Panc1 (cell line): ENCODE measurements at regions not wholly inside any gene's neighbourhood (a gene's known extent, or its start where the extent isn't known, plus 50 kb on each side); places are given as distances from the start of the nearest gene placed in this dataset.

Source experiments
- ATAC-seq: fragments of 200-7000 bp; cut with Tn5 transposase; 2 replicates; pipeline ENCODE4 v1.9.1; 2020; ENCODE audit warnings: mild to moderate bottlenecking, moderate library complexity
- BruUV-seq: library from RNA; stranded (reverse); fragments of 400-500 nt; replicated peaks from 2 replicates; lab custom pipeline; 2021; lab: Mats Ljungman, UMichigan
- CTCF ChIA-PET: fragments of 300-600 bp; sonication (Branson Sonifier 250); formaldehyde crosslinking; loops from one replicate; lab custom pipeline; 2022; ENCODE audit warnings: antibody characterized with exemption; lab: Charles Lee
- POLR2A ChIA-PET: fragments of 300-600 bp; sonication (Branson Sonifier 250); formaldehyde crosslinking; loops from one replicate; lab custom pipeline; 2022; ENCODE audit warnings: antibody characterized with exemption; lab: Charles Lee
- DNase-seq: peaks from one replicate; pipeline ENCODE4 v3.0.0-alpha.2; 2010; ENCODE audit warnings: low read depth, low spot score
- H3K27ac ChIP-seq: 2 replicates; pipeline ENCODE4 v1.5.1; 2011; ENCODE audit warnings: mild to moderate bottlenecking, low read length, inconsistent platforms
- H3K27me3 ChIP-seq: fragments of 200-500 bp; sonication (Bioruptor generic); 2 replicates; pipeline ENCODE4 v1.6.0; 2014; ENCODE audit warnings: low read length, inconsistent platforms; ENCODE audit not compliant: control insufficient read depth, insufficient read depth
- H3K36me3 ChIP-seq: fragments of 200-500 bp; sonication (Bioruptor generic); 2 replicates; pipeline ENCODE4 v1.5.1; 2014; ENCODE audit warnings: inconsistent platforms, mild to moderate bottlenecking, low read length, moderate library complexity; ENCODE audit not compliant: control insufficient read depth, insufficient read depth
- H3K4me1 ChIP-seq: 2 replicates; pipeline ENCODE4 v1.5.1; 2011; ENCODE audit warnings: inconsistent platforms, mild to moderate bottlenecking, low read length, moderate library complexity; ENCODE audit not compliant: control insufficient read depth, insufficient read depth
- H3K4me3 ChIP-seq, 2 experiments: 2 replicates each; pipeline ENCODE4 v1.5.1; 2011 to 2012; ENCODE audit warnings: low read depth in 2 of 2, low read length in 2 of 2, mild to moderate bottlenecking in 2 of 2, inconsistent platforms in 1 of 2, moderate library complexity in 1 of 2
- H3K9me3 ChIP-seq: fragments of 200-500 bp; sonication (Bioruptor generic); 2 replicates; pipeline ENCODE4 v1.5.1; 2014; ENCODE audit warnings: low read depth, mild to moderate bottlenecking, inconsistent platforms, low read length, moderate library complexity; ENCODE audit not compliant: control insufficient read depth, insufficient read depth
- POLR2AphosphoS5 ChIP-seq: IDR thresholded peaks from 2 replicates; pipeline ENCODE4 v1.6.1; 2012; ENCODE audit warnings: mild to moderate bottlenecking, low read depth, low read length, moderate library complexity
- REST ChIP-seq, 2 experiments: IDR thresholded peaks; 2 replicates each; pipeline ENCODE4 v1.6.1; 2011 to 2012; ENCODE audit warnings: low read depth in 2 of 2, control low read depth in 1 of 2, low read length in 1 of 2, mild to moderate bottlenecking in 1 of 2, moderate library complexity in 1 of 2; ENCODE audit not compliant: insufficient read depth in 1 of 2
- SIN3A ChIP-seq: IDR thresholded peaks from 2 replicates; pipeline ENCODE4 v1.6.1; 2012; ENCODE audit warnings: low read depth, mild to moderate bottlenecking, low read length, moderate library complexity, borderline replicate concordance; ENCODE audit not compliant: insufficient read depth
- TCF7L2 ChIP-seq: IDR thresholded peaks from 2 replicates; pipeline ENCODE4 v1.6.1; 2011; ENCODE audit warnings: mild to moderate bottlenecking, low read depth, low read length, inconsistent platforms
- in situ Hi-C: cut with HindIII; loops from 2 replicates; pipeline ENCODE4 v1.10.0; 2016; ENCODE audit warnings: low sequenced_read_pairs, low pct_unique_long_range_greater_than_20kb
- intact Hi-C: fragments of 100-400 bp; cut with micrococcal nuclease; formaldehyde crosslinking; loops from one replicate; pipeline ENCODE4 v1.10.0; 2022; ENCODE audit not compliant: unreplicated experiment
- TF ChIP-seq, protein P1 (sequence below): fragments of 450-650 bp; IDR thresholded peaks from 2 replicates; pipeline ENCODE4 v1.5.1; 2017; ENCODE audit warnings: mild to moderate bottlenecking

DNA sequence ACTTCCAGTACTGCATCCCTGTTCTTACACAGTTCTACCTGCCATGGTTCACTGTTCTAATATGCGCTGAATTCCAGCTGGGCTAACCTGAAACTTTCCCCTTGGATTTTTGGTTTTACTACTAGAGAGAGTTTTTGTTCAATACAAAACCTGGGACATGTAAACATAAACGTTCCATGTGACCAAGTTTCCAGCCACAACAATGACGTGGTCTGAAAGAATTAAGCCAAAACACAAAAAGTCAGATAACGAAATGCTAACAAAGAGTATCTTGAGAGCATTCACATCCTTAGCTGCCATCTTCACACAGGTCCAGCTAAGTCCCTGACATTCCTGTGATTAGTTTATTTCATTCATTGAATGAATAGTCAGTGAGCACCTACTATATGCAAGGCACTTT, 467.0 kb upstream of the PKDCC start:
- POLR2A ChIA-PET: no interaction called here
- no peak overlapping the region for H3K4me3 ChIP-seq
- no peaks in the 10 kb centered on the region for H3K4me1 ChIP-seq
- TF ChIP-seq SIN3A (no peak), POLR2AphosphoS5 (no peak), REST (IDR thresholded peaks at IDR 0.05; ENCODE audit: insufficient read depth in 1 of 2, low read depth in 2 of 2, low read length in 1 of 2) (no peak), TCF7L2 (no peak)
- TF ChIP-seq, protein P1, sequence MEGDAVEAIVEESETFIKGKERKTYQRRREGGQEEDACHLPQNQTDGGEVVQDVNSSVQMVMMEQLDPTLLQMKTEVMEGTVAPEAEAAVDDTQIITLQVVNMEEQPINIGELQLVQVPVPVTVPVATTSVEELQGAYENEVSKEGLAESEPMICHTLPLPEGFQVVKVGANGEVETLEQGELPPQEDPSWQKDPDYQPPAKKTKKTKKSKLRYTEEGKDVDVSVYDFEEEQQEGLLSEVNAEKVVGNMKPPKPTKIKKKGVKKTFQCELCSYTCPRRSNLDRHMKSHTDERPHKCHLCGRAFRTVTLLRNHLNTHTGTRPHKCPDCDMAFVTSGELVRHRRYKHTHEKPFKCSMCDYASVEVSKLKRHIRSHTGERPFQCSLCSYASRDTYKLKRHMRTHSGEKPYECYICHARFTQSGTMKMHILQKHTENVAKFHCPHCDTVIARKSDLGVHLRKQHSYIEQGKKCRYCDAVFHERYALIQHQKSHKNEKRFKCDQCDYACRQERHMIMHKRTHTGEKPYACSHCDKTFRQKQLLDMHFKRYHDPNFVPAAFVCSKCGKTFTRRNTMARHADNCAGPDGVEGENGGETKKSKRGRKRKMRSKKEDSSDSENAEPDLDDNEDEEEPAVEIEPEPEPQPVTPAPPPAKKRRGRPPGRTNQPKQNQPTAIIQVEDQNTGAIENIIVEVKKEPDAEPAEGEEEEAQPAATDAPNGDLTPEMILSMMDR: no peak
- H3K27ac ChIP-seq: no peak overlapping the region
- H3K36me3 ChIP-seq: no peaks in the 10 kb centered on the region
- ATAC-seq (no peak), DNase-seq (no peak)
- CTCF ChIA-PET: no interaction called here
- no peaks in the 10 kb centered on the region for H3K9me3 ChIP-seq
- H3K27me3 ChIP-seq: no peaks in the 10 kb centered on the region
- BruUV-seq: no TSS peak
- intact Hi-C loops: no loop called here
- in situ Hi-C loops: no loop called here

DNA sequence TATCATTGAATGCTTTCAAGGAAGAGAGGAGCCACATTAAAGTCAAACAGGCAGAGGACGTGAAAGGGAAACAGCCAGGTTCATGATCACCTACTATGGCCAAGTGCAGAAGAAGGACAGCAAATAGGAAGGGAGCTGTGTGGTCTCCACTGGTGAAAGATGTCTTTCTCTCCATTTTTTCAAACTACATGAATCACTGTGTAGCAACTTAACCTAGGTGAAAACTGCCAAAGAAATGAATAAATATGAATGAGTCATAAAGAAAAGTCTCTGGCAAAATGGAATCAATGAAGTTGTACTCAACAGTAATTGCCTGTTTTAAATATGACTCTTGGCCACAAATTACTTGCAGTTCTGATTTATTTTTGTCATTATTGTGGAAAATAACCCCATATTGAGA, 452.6 kb upstream of the PKDCC start:
- POLR2A ChIA-PET: no interaction called here
- intact Hi-C loops: no loop called here

More for the DNA sequence above, 452.6 kb upstream of the PKDCC start:
- no TSS peak for BruUV-seq
- no peaks in the 10 kb centered on the region for H3K4me1 ChIP-seq
- no peak overlapping the region for H3K27ac ChIP-seq
- DNase-seq (no peak), ATAC-seq (no peak)
- no peaks in the 10 kb centered on the region for H3K36me3 ChIP-seq
- CTCF ChIA-PET: no interaction called here
- TF ChIP-seq SIN3A (no peak), POLR2AphosphoS5 (no peak), TCF7L2 (no peak), REST (IDR thresholded peaks at IDR 0.05; ENCODE audit: insufficient read depth in 1 of 2, low read depth in 2 of 2, low read length in 1 of 2) (no peak)
- TF ChIP-seq, protein P1: no peak
- no peaks in the 10 kb centered on the region for H3K27me3 ChIP-seq
- in situ Hi-C loops: no loop called here
- H3K4me3 ChIP-seq: no peak overlapping the region
- H3K9me3 ChIP-seq: no peaks in the 10 kb centered on the region
